BE2C (cell line): ENCODE measurements at regions not wholly inside any gene's neighbourhood (a gene's known extent, or its start where the extent isn't known, plus 50 kb on each side); places are given as distances from the start of the nearest gene placed in this dataset.
"Not testable (repeated sequence)": the region's sequence is repeated elsewhere in the genome, so short reads cannot be mapped to it uniquely, and the experiment has no call there.

Experiments
- DNase-seq: peaks from one replicate; pipeline ENCODE4 v3.0.0-alpha.2; 2020
- H3K27me3 ChIP-seq: fragments of 250-450 bp; sonication (Bioruptor Pico); 2 replicates; pipeline ENCODE4 v1.5.1; 2020; ENCODE audit warnings: mild to moderate bottlenecking
- H3K36me3 ChIP-seq: fragments of 250-450 bp; sonication (Bioruptor Pico); 2 replicates; pipeline ENCODE4 v1.5.1; 2020; ENCODE audit warnings: mild to moderate bottlenecking
- H3K4me1 ChIP-seq: fragments of 250-450 bp; sonication (Bioruptor Pico); 2 replicates; pipeline ENCODE4 v1.5.1; 2020
- H3K4me3 ChIP-seq: 2 replicates; pipeline ENCODE4 v1.5.1; 2011; ENCODE audit warnings: low read depth, low read length
- H3K9me3 ChIP-seq: fragments of 250-450 bp; sonication (Bioruptor Pico); 2 replicates; pipeline ENCODE4 v1.5.1; 2020
- TF ChIP-seq, protein P1 (sequence below): IDR thresholded peaks from 2 replicates; pipeline ENCODE4 v1.5.1; 2012; ENCODE audit warnings: mild to moderate bottlenecking, low read depth, low read length

DNA sequence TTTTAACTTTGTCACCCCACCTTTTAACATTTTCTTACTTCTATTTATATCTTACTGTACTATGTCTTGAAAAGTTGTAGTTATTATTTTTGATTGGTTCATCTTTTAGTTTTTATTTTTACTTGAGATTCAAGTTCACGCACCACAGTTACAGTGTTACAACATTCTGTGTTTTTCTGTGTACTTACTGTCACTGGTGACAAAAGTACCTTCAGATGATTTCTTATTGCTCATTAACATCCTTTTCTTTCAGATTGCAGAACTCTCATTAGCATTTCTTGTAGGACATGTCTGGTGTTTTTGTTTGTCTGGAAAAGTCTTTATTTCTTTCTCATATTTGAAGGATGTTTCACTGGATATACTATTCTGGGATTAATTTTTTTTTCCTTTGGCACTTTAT, 289.9 kb downstream of the BCAT1 start:
- Histone ChIP-seq H3K4me1 (no peaks in the 10 kb centered on the region), H3K4me3 (no peak overlapping the region), H3K27me3 (no peaks in the 10 kb centered on the region), H3K9me3 (no peaks in the 10 kb centered on the region), H3K36me3 (no peaks in the 10 kb centered on the region)
- no peak for DNase-seq
- TF ChIP-seq, protein P1, sequence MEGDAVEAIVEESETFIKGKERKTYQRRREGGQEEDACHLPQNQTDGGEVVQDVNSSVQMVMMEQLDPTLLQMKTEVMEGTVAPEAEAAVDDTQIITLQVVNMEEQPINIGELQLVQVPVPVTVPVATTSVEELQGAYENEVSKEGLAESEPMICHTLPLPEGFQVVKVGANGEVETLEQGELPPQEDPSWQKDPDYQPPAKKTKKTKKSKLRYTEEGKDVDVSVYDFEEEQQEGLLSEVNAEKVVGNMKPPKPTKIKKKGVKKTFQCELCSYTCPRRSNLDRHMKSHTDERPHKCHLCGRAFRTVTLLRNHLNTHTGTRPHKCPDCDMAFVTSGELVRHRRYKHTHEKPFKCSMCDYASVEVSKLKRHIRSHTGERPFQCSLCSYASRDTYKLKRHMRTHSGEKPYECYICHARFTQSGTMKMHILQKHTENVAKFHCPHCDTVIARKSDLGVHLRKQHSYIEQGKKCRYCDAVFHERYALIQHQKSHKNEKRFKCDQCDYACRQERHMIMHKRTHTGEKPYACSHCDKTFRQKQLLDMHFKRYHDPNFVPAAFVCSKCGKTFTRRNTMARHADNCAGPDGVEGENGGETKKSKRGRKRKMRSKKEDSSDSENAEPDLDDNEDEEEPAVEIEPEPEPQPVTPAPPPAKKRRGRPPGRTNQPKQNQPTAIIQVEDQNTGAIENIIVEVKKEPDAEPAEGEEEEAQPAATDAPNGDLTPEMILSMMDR = no peak

DNA sequence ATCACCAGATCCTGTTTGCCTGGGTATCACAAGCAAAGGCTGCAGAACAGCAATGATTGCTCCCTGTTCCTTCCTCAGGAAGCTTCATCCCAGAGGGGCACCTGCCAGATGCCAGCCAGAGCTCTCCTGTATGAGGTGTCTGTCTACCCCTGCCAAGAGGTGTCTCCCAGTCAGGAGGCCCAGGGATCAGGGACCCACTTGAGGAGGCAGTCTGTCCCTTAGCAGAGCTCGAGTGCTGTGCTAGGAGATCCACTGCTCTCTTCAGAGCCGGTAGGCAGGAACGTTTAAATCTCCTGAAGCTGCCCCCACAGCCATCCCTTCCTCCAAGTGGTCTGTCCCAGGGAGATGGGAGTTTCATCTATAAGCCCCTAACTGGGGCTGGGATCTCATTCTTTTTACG, 294.6 kb downstream of the BCAT1 start:
- DNase-seq = not testable (repeated sequence)

DNA sequence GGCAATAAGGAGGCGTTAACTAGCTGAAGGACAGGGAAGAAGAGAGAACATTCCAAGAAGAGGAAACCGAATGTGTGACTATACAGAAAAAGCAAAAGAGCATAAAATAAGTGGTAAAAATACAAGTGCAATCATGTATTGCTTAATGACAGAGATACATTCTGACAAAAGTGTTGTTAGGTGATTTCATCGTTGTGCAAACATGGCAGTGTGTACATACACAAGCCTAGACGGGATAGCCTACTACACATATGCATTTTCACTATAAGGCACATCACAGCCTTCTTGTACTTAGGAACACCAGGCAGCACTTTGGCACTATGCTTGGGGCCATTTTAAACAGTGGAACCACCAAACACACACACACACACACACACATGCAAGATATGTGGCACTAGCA, 299.3 kb downstream of the BCAT1 start:
- TF ChIP-seq, protein P1 = no peak
- H3K36me3 ChIP-seq = no peaks in the 10 kb centered on the region
- no peak for DNase-seq

More for the DNA sequence above, 294.6 kb downstream of the BCAT1 start:
- not testable (repeated sequence) for H3K27me3 ChIP-seq, H3K4me1 ChIP-seq, H3K36me3 ChIP-seq, H3K4me3 ChIP-seq, H3K9me3 ChIP-seq

DNA sequence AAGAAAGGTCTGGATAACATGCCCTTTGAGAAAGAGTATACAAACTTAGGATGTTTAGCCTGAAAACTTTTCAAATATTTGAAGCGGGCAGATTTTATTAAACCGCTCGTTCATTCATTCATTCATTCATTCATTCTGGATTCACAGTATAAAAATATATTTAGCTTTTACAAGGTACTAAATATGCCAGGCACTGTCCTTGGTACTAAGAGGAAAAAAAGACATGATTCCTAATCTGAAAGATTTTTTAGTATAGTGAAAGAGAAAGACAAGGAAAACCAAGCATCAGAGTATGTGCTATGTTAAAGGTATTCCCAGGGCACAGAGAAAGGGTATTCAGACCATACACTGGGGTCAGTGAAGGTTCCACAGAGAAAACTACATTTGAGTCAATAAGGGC, 299.7 kb downstream of the BCAT1 start:
- H3K4me1 ChIP-seq = no peaks in the 10 kb centered on the region
- H3K27me3 ChIP-seq = no peaks in the 10 kb centered on the region
- H3K4me3 ChIP-seq = no peak overlapping the region
- DNase-seq = no peak
- TF ChIP-seq, protein P1 = no peak
- H3K36me3 ChIP-seq = no peaks in the 10 kb centered on the region
- no peaks in the 10 kb centered on the region for H3K9me3 ChIP-seq

More for the DNA sequence above, 299.3 kb downstream of the BCAT1 start:
- H3K27me3 ChIP-seq = no peaks in the 10 kb centered on the region
- H3K4me1 ChIP-seq = no peaks in the 10 kb centered on the region
- no peak overlapping the region for H3K4me3 ChIP-seq
- no peaks in the 10 kb centered on the region for H3K9me3 ChIP-seq

DNA sequence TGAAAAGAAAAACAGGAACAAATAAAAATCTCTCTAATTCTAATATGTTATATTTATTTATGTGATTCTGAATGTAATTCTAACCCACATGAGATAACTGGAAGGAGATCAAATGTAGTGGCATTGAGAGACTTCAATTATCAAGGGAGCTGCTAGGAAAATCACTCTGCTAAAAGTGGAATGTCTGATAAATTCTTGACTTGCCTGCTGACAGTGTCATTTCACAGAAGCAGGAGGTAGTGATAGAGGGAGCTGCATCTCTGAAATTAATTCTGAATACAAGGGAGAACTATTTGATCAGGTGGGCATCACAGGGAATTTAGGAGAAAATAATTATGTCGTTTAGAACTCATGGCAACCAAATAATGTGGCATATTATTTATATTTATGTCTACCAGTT, 303.6 kb downstream of the BCAT1 start:
- Histone ChIP-seq H3K4me1 (no peaks in the 10 kb centered on the region), H3K36me3 (no peaks in the 10 kb centered on the region)

DNA sequence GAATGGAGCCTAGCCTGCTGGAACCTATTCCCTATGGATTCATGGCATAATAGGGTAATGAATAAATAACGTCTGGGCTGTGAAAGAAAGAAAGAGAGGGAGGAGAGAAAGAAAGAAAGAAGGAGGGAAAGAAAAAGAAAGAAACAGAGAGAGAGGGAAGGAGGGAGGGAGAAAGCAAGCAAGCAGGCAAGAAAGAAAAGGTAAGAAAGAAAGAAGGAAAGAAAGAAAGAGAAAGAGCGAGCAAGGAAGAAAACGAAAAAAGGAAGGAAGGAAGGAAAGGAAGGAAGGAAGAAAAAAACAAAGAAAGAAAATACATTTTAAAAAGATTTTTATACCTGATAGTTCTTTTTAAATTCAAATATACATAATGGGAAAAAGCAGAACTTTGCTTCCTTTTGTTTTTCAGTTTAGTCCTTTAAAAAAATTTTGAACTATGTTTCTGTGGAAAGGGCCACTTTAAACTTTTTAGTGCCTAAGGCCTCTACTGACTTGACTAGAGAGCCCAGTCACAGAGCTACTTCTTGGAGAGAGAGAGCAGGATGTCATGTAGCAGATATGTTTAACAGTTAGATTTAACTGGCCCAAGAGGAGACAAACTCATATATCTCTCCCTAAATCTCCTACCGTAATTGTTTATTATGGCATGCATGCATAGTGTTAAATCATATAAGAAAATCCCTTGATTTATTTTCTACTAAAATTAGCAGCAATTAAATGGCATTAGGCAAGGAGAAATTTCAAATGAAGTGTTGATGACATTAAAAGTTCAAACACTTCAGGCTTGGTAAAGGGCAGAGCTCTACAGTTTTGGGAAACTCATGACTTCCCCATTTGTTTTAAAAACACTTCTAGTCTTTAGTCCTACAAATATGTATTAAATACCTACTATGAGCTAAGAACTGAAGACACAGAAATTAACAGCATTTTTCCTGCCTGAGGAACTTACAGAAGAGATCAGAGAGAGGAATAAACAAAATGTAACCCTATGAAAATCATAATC, 305.5 kb downstream of the BCAT1 start:
- H3K9me3 ChIP-seq = no peaks in the 10 kb centered on the region; the same call in 1 of the 2 replicates
- H3K27me3 ChIP-seq = no peaks in the 10 kb centered on the region
- DNase-seq = no peak
- TF ChIP-seq, protein P1 = no peak
- H3K36me3 ChIP-seq = no peaks in the 10 kb centered on the region
- no peak overlapping the region for H3K4me3 ChIP-seq
- H3K4me1 ChIP-seq = no peaks in the 10 kb centered on the region

More for the DNA sequence above, 303.6 kb downstream of the BCAT1 start:
- H3K4me3 ChIP-seq = no peak overlapping the region
- H3K9me3 ChIP-seq = no peaks in the 10 kb centered on the region; the same call in 1 of the 2 replicates
- TF ChIP-seq, protein P1 = no peak
- no peak for DNase-seq
- H3K27me3 ChIP-seq = no peaks in the 10 kb centered on the region
